Cerebellar cortex (tissue), 1 donor: ENCODE measurements at regions not wholly inside any gene's neighbourhood (a gene's known extent, or its start where the extent isn't known, plus 50 kb on each side); places are given as distances from the start of the nearest gene placed in this dataset.
"Not testable (repeated sequence)": the region's sequence is repeated elsewhere in the genome, so short reads cannot be mapped to it uniquely, and the experiment has no call there.

Experiments used
- DNase-seq: peaks from one replicate; pipeline ENCODE4 v3.0.0-alpha.2; 2015; ENCODE audit warnings: low spot score

- not testable (repeated sequence) for DNase-seq
These were observed 356.0 kb downstream of the IGSF11 start for GRCh38 chr3:118678663-118679062.

GRCh38 chr3:118682921-118683320, 351.7 kb downstream of the IGSF11 start:
- no peak for DNase-seq

DNA sequence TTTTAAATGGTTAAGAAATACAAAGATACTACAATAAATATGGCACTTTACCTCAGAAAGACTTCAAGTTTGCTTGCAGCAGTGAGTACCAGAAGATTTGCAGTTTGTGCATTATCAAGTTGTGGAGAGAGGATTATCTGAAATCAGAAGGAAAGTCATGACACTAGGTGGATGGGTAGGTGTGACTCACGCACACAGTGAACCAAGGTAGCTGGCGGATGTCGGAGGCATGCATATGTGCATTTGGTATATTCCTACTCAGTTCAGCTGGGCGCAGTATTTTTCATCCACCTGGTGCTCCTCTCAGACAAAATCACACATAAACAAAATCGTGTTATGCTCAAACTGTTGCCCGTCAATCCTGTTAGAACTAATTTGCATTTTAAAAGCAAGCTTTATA, 351.0 kb downstream of the IGSF11 start:
- no peak for DNase-seq

DNA sequence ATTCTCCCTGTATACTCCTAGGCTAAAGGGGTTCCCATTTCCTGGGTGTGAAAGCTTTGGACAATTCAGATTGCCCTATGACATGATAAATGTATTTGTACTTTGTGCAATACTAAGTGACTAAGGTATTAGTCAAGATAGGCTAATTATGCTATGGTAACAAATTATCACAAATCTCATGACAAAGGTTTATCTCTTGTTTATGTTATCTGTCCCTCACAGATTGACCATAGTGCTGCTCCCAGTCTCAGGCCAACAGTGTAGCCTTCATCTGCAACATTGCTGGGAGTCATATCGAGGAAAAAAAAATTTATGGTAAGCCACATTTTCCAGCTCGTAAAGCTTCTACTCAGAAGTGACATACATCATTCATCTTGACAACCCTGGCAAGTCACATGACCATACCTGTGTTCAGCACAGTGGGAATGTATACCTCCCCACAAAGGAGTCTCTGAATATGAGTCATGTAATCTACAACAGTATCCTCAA, 346.2 kb downstream of the IGSF11 start:
- no peak for DNase-seq

- no peak for DNase-seq
These were observed 342.2 kb downstream of the IGSF11 start for GRCh38 chr3:118692416-118692815.

GRCh38 chr3:118705487-118706219, 329.0 kb downstream of the IGSF11 start:
- no peak for DNase-seq

DNA sequence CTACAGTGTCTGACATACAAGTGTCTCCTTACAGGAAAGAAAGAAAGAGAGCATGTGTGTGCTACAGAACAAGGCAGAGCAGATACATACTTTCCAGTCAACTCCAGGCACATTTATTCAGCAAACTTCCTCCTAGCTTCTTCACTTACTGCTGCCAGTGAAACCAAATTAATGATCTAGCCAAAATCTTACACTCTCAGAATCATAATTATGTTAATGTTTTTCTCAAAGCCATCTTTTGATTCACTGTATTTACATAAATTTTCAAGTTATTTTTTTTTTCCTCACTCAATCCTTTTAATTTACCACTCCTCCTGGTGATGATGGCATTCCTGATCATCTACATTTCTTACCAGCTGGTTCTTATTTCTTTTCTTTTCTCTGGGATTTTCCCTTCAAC, 326.7 kb downstream of the IGSF11 start:
- DNase-seq = no peak

DNA sequence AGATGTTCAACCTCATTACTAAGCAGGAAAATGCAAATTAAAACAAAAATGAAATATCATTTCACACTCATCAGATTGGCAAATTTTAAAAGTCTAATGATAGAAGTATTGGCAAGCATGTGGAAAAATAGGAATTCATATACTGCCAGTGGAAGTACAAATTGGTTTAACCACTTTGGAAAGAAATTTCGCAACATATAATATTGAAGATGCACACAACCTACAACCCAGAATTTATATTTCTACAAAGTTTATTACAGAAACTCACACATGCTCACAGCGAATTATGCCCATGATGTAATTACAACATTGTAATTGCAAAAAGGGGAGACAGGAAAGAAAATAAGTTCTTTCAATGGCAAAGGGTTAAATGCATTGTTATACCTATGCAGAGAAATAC, 324.1 kb downstream of the IGSF11 start:
- no peak for DNase-seq

DNA sequence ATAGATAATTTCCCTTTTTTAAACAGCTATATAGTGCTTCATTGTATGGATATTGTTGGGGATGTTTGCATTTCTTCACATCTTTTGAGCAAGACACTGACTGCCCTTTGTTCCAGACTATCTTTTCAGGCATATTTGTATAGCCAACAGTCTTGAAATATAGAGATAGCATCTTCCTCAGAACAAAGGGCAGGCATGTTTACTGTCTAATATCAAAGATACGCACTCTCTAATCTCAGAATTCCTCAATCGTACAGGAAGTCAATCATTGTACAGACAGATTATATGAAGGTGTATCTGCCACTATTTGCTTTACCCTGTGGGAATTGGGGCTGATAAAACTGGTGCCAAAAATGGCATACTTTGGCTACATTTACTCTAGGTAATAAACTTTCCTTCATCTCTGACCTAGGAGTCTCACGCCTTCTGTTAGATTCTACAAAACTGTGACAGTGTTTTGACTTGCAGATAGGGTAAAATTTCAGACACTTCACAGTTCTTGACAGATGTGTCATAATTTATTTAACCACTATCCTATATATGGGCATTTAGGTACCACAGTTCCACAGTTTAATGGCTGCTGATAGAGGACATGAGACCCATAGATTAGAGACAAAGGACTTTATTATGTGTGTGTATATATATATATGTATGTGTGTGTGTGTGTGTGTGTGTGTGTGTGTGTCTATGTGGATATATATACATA, 321.0 kb downstream of the IGSF11 start:
- DNase-seq = no peak

DNA sequence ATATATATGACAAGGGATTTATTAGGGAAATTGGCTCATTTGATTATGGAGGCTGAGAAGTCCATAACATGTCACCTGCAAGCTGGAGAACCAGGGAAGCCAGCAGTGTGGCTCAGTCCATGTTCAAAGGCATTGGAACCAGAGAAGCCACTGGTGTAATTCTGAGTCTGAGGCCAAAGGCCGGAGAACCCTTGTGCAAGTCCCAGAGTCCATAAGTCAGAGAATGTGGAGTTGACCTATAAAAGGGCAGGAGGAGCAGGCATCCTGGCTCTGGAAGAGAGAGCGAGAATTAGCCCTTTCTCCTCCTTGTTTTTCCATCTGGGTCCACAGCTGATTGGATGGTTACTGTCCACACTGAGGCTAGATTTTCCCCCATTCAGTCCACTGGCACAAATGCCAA, 319.8 kb downstream of the IGSF11 start:
- DNase-seq = no peak

DNA sequence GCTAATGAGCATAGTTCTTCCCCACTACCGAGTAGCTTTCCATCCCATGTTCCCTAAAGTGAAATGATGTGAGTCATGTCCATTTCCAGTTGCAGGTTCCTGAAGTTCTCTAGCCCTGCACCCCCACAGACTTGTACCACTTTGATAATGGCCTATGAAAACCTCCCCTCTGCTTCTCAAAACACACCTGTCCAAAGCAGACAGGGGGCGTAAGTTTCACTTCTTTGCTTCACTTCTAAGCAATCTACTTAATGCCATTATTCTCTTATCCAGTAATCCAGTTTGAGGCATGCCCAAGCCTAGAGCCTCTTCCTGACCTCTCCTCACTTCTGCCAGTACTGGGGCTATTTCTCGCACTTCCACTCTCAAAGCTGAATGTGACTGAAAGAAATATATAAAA, 305.1 kb downstream of the IGSF11 start:
- DNase-seq = no peak

- no peak for DNase-seq
These were observed 300.0 kb downstream of the IGSF11 start for GRCh38 chr3:118734664-118735063.

DNA sequence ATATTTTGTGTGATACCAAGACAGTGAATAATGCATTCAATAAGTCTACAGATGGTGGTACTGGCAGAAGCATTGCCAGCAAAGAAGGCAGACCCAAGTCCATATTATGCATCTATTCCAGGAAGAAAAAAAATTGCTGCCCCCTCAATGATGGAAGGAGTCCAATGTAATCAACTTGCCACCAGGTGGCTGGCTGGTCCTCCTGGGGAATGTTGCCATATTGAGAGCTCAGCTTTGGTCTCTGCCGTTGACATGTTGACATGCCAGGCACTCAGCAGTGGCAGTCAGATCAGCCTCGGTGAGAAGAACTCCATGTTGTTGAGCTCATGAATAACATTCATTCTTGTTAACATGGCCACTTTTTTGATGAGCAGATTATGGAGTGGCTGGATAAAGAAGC, 298.5 kb downstream of the IGSF11 start:
- no peak for DNase-seq

GRCh38 chr3:118740722-118741290, 293.8 kb downstream of the IGSF11 start:
- DNase-seq = no peak

DNA sequence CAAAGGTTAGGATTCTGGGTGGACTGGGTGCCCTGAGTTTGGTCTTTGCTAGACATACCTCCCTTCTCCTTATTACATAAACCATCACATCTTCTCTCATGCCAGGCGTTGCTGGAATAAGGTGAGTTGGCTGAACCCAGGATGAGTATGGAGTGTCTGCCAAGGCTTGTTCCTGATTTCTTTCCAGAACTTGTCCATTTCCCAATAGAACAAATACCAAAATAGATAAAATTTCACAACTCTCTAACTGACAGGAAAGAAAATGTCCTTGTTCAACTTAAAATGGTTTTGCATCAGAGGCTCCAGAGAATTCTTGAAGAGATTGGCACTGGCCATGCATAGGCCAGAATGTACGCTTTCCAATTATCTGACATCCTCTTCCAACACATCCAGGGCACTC, 291.9 kb downstream of the IGSF11 start:
- no peak for DNase-seq

DNA sequence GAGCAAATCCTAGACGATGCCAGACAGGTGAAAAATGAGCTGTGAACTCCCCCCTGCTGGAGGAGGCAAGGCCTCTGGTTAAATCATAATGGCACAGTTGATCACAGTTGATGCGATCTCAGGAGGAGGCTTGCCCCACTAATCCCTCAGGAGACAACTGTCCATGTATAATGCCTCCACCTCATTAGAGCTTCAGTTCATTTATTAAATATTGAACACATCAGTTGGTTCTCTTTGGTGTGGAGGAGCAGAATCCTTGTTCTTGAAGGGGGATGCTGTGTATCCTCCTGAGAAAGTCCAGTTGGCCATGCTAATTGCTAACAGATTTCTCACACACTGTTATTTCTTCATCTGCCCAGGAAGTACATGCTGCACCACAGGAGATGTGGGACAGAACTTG, 290.5 kb downstream of the IGSF11 start:
- DNase-seq = no peak

DNA sequence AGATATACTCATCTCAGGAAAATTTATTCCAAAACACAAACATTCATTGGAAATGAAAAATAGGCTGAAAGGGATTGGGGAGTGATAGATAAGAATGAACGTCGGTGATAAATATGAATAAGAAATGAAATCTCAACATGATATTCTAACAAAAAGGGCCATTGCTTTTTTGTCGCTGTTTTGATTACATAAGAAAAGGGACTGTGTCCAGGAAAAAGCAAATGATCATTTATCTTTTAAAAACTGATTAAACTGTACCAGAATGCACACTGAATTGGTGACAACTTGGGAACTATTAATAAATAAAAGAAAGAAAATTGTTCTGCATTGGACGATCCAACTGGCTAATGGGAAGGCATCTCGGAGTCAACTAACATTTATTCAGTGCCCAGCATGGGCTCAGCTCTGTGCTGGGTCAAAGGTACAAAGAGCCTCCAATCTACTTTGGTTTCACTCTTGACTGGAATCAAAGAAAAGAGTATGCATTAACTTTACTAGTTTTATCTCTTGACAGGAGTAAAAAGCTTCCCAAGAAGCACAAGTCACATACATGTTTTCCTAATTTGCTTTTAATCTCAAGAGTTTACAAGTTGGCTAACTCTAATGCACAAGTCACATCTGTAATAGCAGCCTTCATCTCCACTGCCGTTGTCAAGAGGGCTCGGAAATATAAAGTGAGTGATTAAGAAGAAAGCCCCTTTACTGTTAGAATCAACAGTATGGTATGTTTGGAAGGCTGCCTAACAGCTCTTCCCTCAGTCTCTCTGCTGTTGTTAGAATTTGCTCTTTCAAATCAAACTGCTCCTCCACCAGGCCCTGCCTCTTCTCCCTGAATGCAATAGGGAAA, 280.0 kb downstream of the IGSF11 start:
- no peak for DNase-seq

GRCh38 chr3:118755253-118755801, 279.3 kb downstream of the IGSF11 start:
- DNase-seq = no peak

GRCh38 chr3:118760585-118761290, 273.9 kb downstream of the IGSF11 start:
- DNase-seq = no peak

- no peak for DNase-seq
These were observed 273.4 kb downstream of the IGSF11 start for GRCh38 chr3:118761291-118761606.

GRCh38 chr3:118765636-118766305, 268.9 kb downstream of the IGSF11 start:
- DNase-seq = no peak
